ENCODE measurements at regions not wholly inside any gene's neighbourhood (a gene's known extent, or its start where the extent isn't known, plus 50 kb on each side); places are given as distances from the start of the nearest gene placed in this dataset.

- DNase-seq (ENCODE audit: low read depth) = no peak
- H3K4me3 ChIP-seq (ENCODE audit: low read length) = no peak overlapping the region
- no peak for TF ChIP-seq CTCF (conservative IDR thresholded peaks at IDR 0.05; ENCODE audit: low read length)
Measured at GRCh38 chr3:33919312-33920120, 121.1 kb downstream of the PDCD6IP start.

GRCh38 chr3:33920511-33920910 lies 122.1 kb downstream of the PDCD6IP start:
- no peak for TF ChIP-seq CTCF (conservative IDR thresholded peaks at IDR 0.05; ENCODE audit: low read length)
- DNase-seq (ENCODE audit: low read depth) = no peak
- H3K4me3 ChIP-seq (ENCODE audit: low read length) = no peak overlapping the region

GRCh38 chr3:33921608-33922007 lies 123.2 kb downstream of the PDCD6IP start:
- no peak for TF ChIP-seq CTCF (conservative IDR thresholded peaks at IDR 0.05; ENCODE audit: low read length)
- no peak overlapping the region for H3K4me3 ChIP-seq (ENCODE audit: low read length)
- DNase-seq (ENCODE audit: low read depth) = no peak

GRCh38 chr3:33926998-33927605 lies 128.7 kb downstream of the PDCD6IP start:
- H3K4me3 ChIP-seq (ENCODE audit: low read length) = no peak overlapping the region
- no peak for DNase-seq (ENCODE audit: low read depth)
- TF ChIP-seq CTCF (conservative IDR thresholded peaks at IDR 0.05; ENCODE audit: low read length) = no peak

GRCh38 chr3:33929813-33930212 lies 131.4 kb downstream of the PDCD6IP start:
- no peak for TF ChIP-seq CTCF (conservative IDR thresholded peaks at IDR 0.05; ENCODE audit: low read length)
- no peak for DNase-seq (ENCODE audit: low read depth)
- no peak overlapping the region for H3K4me3 ChIP-seq (ENCODE audit: low read length)

GRCh38 chr3:33931512-33931911 lies 133.1 kb downstream of the PDCD6IP start:
- no peak for TF ChIP-seq CTCF (conservative IDR thresholded peaks at IDR 0.05; ENCODE audit: low read length)

More at GRCh38 chr3:33931512-33931911, 133.1 kb downstream of the PDCD6IP start:
- no peak overlapping the region for H3K4me3 ChIP-seq (ENCODE audit: low read length)
- DNase-seq (ENCODE audit: low read depth) = no peak

Data from AG10803 (cell line).